H1 (cell line): ENCODE measurements at regions not wholly inside any gene's neighbourhood (a gene's known extent, or its start where the extent isn't known, plus 50 kb on each side); places are given as distances from the start of the nearest gene placed in this dataset.

Source experiments
- CTCF ChIA-PET: fragments of 300-600 bp; sonication (Branson Sonifier 250); formaldehyde crosslinking; loops from one replicate; lab custom pipeline; 2021; ENCODE audit not compliant: partially characterized antibody; lab: Charles Lee
- POLR2A ChIA-PET: fragments of 300-600 bp; sonication (Branson Sonifier 250); formaldehyde crosslinking; loops from one replicate; lab custom pipeline; 2021; ENCODE audit warnings: inconsistent platforms; ENCODE audit not compliant: partially characterized antibody; lab: Charles Lee
- DNase-seq, 2 experiments: peaks; one replicate each; pipeline versions ENCODE4 v3.0.0 to v3.0.0-alpha.2; 2010 to 2022; ENCODE audit warnings: low spot score in 2 of 2, low read depth in 1 of 2, mixed read lengths in 1 of 2
- FAIRE-seq: peaks from 2 replicates; lab custom pipeline; 2011; peaks lifted over from hg19 to GRCh38; lab: Jason Lieb, UNC
- H2AFZ ChIP-seq: 2 replicates; pipeline ENCODE4 v1.8.1; 2012; ENCODE audit warnings: low read length, inconsistent platforms
- H2AK5ac ChIP-seq: 2 replicates; pipeline ENCODE4 v1.6.1; 2013; ENCODE audit warnings: low read depth, low read length
- H2BK120ac ChIP-seq: replicated peaks from 2 replicates; pipeline ENCODE3; 2013; ENCODE audit warnings: low read depth, low read length, inconsistent platforms
- H2BK12ac ChIP-seq: 2 replicates; pipeline ENCODE4 v1.6.1; 2013; ENCODE audit warnings: low read depth, low read length
- H2BK15ac ChIP-seq: 2 replicates; pipeline ENCODE4 v1.6.1; 2013; ENCODE audit warnings: low read length
- H2BK20ac ChIP-seq: 2 replicates; pipeline ENCODE4 v1.6.1; 2013; ENCODE audit warnings: low read length
- H2BK5ac ChIP-seq: 2 replicates; pipeline ENCODE4 v1.6.1; 2013; ENCODE audit warnings: low read depth, low read length
- H3K14ac ChIP-seq: 2 replicates; pipeline ENCODE4 v1.6.1; 2013; ENCODE audit warnings: inconsistent platforms; ENCODE audit not compliant: insufficient read length
- H3K18ac ChIP-seq: 2 replicates; pipeline ENCODE4 v1.6.1; 2013; ENCODE audit warnings: low read length; ENCODE audit errors: extremely low read depth
- H3K23ac ChIP-seq: 2 replicates; pipeline ENCODE4 v1.6.1; 2013; ENCODE audit warnings: inconsistent platforms; ENCODE audit not compliant: insufficient read length
- H3K23me2 ChIP-seq: 2 replicates; pipeline ENCODE4 v1.6.1; 2013; ENCODE audit warnings: low read depth, low read length
- H3K27ac ChIP-seq: 2 replicates; pipeline ENCODE4 v1.6.1; 2011; ENCODE audit warnings: low read depth, low read length, inconsistent platforms
- H3K27me3 ChIP-seq, 4 experiments: replicated peaks in 1 of 4; 1 replicate in 1 of 4; 2 replicates in 3 of 4; pipeline versions ENCODE4 v1.6.1 to v1.8.1; 2011 to 2013; ENCODE audit warnings: low read length in 3 of 4, mild to moderate bottlenecking in 3 of 4, inconsistent platforms in 2 of 4, mixed read lengths in 2 of 4, moderate library complexity in 1 of 4; ENCODE audit not compliant: control insufficient read depth in 3 of 4, insufficient read depth in 3 of 4; ENCODE audit errors: extremely low read depth in 1 of 4
- H3K36me3 ChIP-seq, 4 experiments: 2 replicates each; pipeline versions ENCODE4 v1.6.1 to v1.8.1; 2011 to 2013; ENCODE audit warnings: mild to moderate bottlenecking in 4 of 4, low read length in 3 of 4, moderate library complexity in 2 of 4, control low read depth in 1 of 4, inconsistent platforms in 1 of 4; ENCODE audit not compliant: insufficient read depth in 4 of 4, control insufficient read depth in 2 of 4
- H3K4ac ChIP-seq: replicated peaks from 2 replicates; pipeline ENCODE3; 2013; ENCODE audit warnings: low read length, low read depth, mixed read lengths, inconsistent platforms; ENCODE audit not compliant: insufficient read length
- H3K4me1 ChIP-seq, 4 experiments: replicated peaks in 1 of 4; 1 replicate in 1 of 4; 2 replicates in 3 of 4; pipeline versions ENCODE4 v1.6.1 to v1.8.1; 2011 to 2013; ENCODE audit warnings: low read length in 3 of 4, inconsistent platforms in 2 of 4, mixed read lengths in 1 of 4; ENCODE audit not compliant: insufficient read depth in 4 of 4, control insufficient read depth in 3 of 4
- H3K4me2 ChIP-seq, 2 experiments: 2 replicates each; pipeline versions ENCODE4 v1.6.1 to v1.8.1; 2011 to 2013; ENCODE audit warnings: low read depth in 2 of 2, low read length in 2 of 2, control low read depth in 1 of 2, inconsistent platforms in 1 of 2, mild to moderate bottlenecking in 1 of 2; ENCODE audit not compliant: insufficient read depth in 1 of 2
- H3K4me3 ChIP-seq, 4 experiments: fragments of 200-600, 300-600 bp in 1 of 4; sonication (generic), shearing (Covaris generic), sonication (Bioruptor Twin) in 1 of 4; 2 replicates each; pipeline versions ENCODE4 v1.5.1 to v1.8.1; 2011 to 2016; ENCODE audit warnings: low read length in 4 of 4, low read depth in 3 of 4, control low read depth in 2 of 4, inconsistent platforms in 2 of 4, mild to moderate bottlenecking in 2 of 4, mixed read lengths in 1 of 4, moderate library complexity in 1 of 4; ENCODE audit not compliant: insufficient read depth in 2 of 4; ENCODE audit errors: extremely low read depth in 1 of 4
- H3K56ac ChIP-seq: replicated peaks from 2 replicates; pipeline ENCODE3; 2013; ENCODE audit warnings: low read depth, mild to moderate bottlenecking, mixed read lengths, low read length, inconsistent platforms; ENCODE audit not compliant: insufficient read length
- H3K79me1 ChIP-seq: 2 replicates; pipeline ENCODE4 v1.6.1; 2013; ENCODE audit warnings: low read depth, low read length, control low read depth
- H3K79me2 ChIP-seq, 2 experiments: 2 replicates each; pipeline versions ENCODE4 v1.6.1 to v1.8.1; 2012 to 2013; ENCODE audit warnings: low read length in 2 of 2, mild to moderate bottlenecking in 2 of 2, inconsistent platforms in 1 of 2; ENCODE audit not compliant: insufficient read depth in 2 of 2, control insufficient read depth in 1 of 2
- H3K9ac ChIP-seq, 4 experiments: replicated peaks in 1 of 4; 1 replicate in 1 of 4; 2 replicates in 3 of 4; pipeline versions ENCODE4 v1.6.1 to v1.8.1; 2011 to 2013; ENCODE audit warnings: low read depth in 3 of 4, low read length in 3 of 4, control low read depth in 2 of 4, mild to moderate bottlenecking in 2 of 4, moderate library complexity in 2 of 4, inconsistent platforms in 1 of 4; ENCODE audit errors: extremely low read depth in 1 of 4
- H3K9me3 ChIP-seq, 2 experiments: 2 replicates each; pipeline versions ENCODE4 v1.6.1 to v1.8.1; 2012 to 2013; ENCODE audit warnings: mild to moderate bottlenecking in 2 of 2, moderate library complexity in 2 of 2, control low read depth in 1 of 2, inconsistent platforms in 1 of 2, low read depth in 1 of 2, low read length in 1 of 2, mixed read lengths in 1 of 2; ENCODE audit not compliant: insufficient read depth in 2 of 2
- H4K20me1 ChIP-seq, 2 experiments: replicated peaks in 1 of 2; 2 replicates each; pipeline versions ENCODE3 to v1.8.1; 2011 to 2013; ENCODE audit warnings: inconsistent platforms in 2 of 2, low read length in 2 of 2, mild to moderate bottlenecking in 1 of 2; ENCODE audit not compliant: insufficient read depth in 2 of 2, control insufficient read depth in 1 of 2
- H4K5ac ChIP-seq: 2 replicates; pipeline ENCODE4 v1.6.1; 2013; ENCODE audit warnings: low read length, low read depth, mixed read lengths, inconsistent platforms; ENCODE audit not compliant: insufficient read length
- H4K8ac ChIP-seq: 2 replicates; pipeline ENCODE4 v1.8.0; 2013; ENCODE audit warnings: mild to moderate bottlenecking, moderate library complexity, low read length, inconsistent platforms; ENCODE audit not compliant: insufficient read depth; ENCODE audit errors: extremely low read depth
- H4K91ac ChIP-seq: replicated peaks from 2 replicates; pipeline ENCODE3; 2013; ENCODE audit warnings: low read length, mixed read lengths, inconsistent platforms; ENCODE audit not compliant: insufficient read length
- ATF3 ChIP-seq: IDR thresholded peaks from 2 replicates; pipeline ENCODE4 v1.6.1; 2011; ENCODE audit warnings: low read depth, mild to moderate bottlenecking, low read length; ENCODE audit not compliant: insufficient read depth
- BCL11A ChIP-seq, 2 experiments: IDR thresholded peaks; one replicate each; pipeline ENCODE4 v1.6.1; 2011; ENCODE audit warnings: low read depth in 2 of 2, low read length in 2 of 2, mild to moderate bottlenecking in 2 of 2
- CTBP2 ChIP-seq: IDR thresholded peaks from 2 replicates; pipeline ENCODE4 v1.7.0; 2011; ENCODE audit warnings: borderline replicate concordance, mild to moderate bottlenecking, moderate library complexity, mixed read lengths, low read length; ENCODE audit not compliant: insufficient read depth, insufficient read length
- CTCF ChIP-seq, 3 experiments: IDR thresholded peaks; 1 replicate in 2 of 3; 2 replicates in 1 of 3; pipeline versions ENCODE4 v1.5.1 to v1.6.1; 2011; ENCODE audit warnings: low read length in 3 of 3, mild to moderate bottlenecking in 3 of 3, inconsistent platforms in 2 of 3, low read depth in 1 of 3, moderate library complexity in 1 of 3; ENCODE audit not compliant: insufficient read depth in 1 of 3; ENCODE audit errors: control extremely low read depth in 1 of 3
- GABPA ChIP-seq: IDR thresholded peaks from 2 replicates; pipeline ENCODE4 v1.6.1; 2011; ENCODE audit warnings: mild to moderate bottlenecking, low read length, moderate library complexity, borderline replicate concordance; ENCODE audit not compliant: insufficient read depth
- JUND ChIP-seq: IDR thresholded peaks from 2 replicates; pipeline ENCODE4 v1.6.1; 2011; ENCODE audit warnings: mild to moderate bottlenecking, improper control_type of control experiment, low read length
- NANOG ChIP-seq: IDR thresholded peaks from 2 replicates; pipeline ENCODE4 v1.6.1; 2011; ENCODE audit warnings: low read length, low read depth, mild to moderate bottlenecking, inconsistent platforms; ENCODE audit not compliant: insufficient read depth, poor library complexity, severe bottlenecking
- NRF1 ChIP-seq: IDR thresholded peaks from 2 replicates; pipeline ENCODE4 v1.6.1; 2011; ENCODE audit warnings: mild to moderate bottlenecking, low read depth, low read length, improper control_type of control experiment
- POLR2A ChIP-seq, 2 experiments: IDR thresholded peaks; 1 replicate in 1 of 2; 2 replicates in 1 of 2; pipeline ENCODE4 v1.6.1; 2011; ENCODE audit warnings: low read depth in 2 of 2, low read length in 2 of 2, mild to moderate bottlenecking in 2 of 2; ENCODE audit errors: control extremely low read depth in 1 of 2
- SAP30 ChIP-seq: fragments of 300-600 bp; sonication (generic); IDR thresholded peaks from 2 replicates; pipeline ENCODE4 v1.7.1; 2012; ENCODE audit warnings: low read length, moderate library complexity, mild to moderate bottlenecking, inconsistent platforms; ENCODE audit not compliant: insufficient read depth, insufficient replicate concordance
- YY1 ChIP-seq: IDR thresholded peaks from 2 replicates; pipeline ENCODE4 v1.6.1; 2011; ENCODE audit warnings: low read depth, mild to moderate bottlenecking, low read length
- ZNF274 ChIP-seq: IDR thresholded peaks from 2 replicates; pipeline ENCODE4 v1.7.0; 2012; ENCODE audit warnings: low read length, borderline replicate concordance; ENCODE audit errors: extremely low read depth
- WGBS, 2 experiments: shearing (Covaris generic) in 1 of 2; methylation state at CpG; one replicate each; pipeline versions ENCODE4 v1.1.6 to v1.1.7; 2013 to 2015; ENCODE audit warnings: low lambda C conversion rate in 2 of 2, mixed read lengths in 2 of 2, inconsistent platforms in 1 of 2, low coverage in 1 of 2, missing lambda C conversion rate in 1 of 2; ENCODE audit not compliant: insufficient replicate concordance in 2 of 2, insufficient coverage in 1 of 2, insufficient read length in 1 of 2; ENCODE audit errors: extremely low coverage in 1 of 2, missing lambda C conversion rate in 1 of 2; 5-methylcytosine and 5-hydroxymethylcytosine counted together

- CTCF ChIA-PET, result no interaction called here
- Histone ChIP-seq H2BK5ac (no peak overlapping the region), H3K36me3 (no peaks in the 10 kb centered on the region), H2BK15ac (no peak overlapping the region), H3K18ac (no peak overlapping the region), H3K9ac (no peak overlapping the region), H3K4me3 (no peak overlapping the region), H4K91ac (no peak overlapping the region), H4K20me1 (no peaks in the 10 kb centered on the region), H3K14ac (no peak overlapping the region), H3K23me2 (no peaks in the 10 kb centered on the region), H3K4me2 (no peak overlapping the region), H2AK5ac (no peak overlapping the region), H3K4ac (no peak overlapping the region), H3K4me1 (no peaks in the 10 kb centered on the region), H2BK120ac (no peak overlapping the region), H4K8ac (no peak overlapping the region), H2BK20ac (no peak overlapping the region), H3K23ac (no peak overlapping the region), H3K27me3 (no peaks in the 10 kb centered on the region; a peak in 1 of 7 replicates), H3K27ac (no peak overlapping the region), H3K79me2 (no peaks in the 10 kb centered on the region), H3K9me3 (peaks cover 55% of the 10 kb centered on the region in 2 experiments), H4K5ac (no peak overlapping the region), H3K79me1 (no peaks in the 10 kb centered on the region), H2AFZ (no peak overlapping the region), H3K56ac (no peak overlapping the region), H2BK12ac (no peak overlapping the region)
- 51% methylated on average over 4 of the region's 4 CpGs; no CpG with 5 or more reads in 1 of the 2 experiments for WGBS, 2 experiments
- DNase-seq, result no peak
- FAIRE-seq, result no peak
- POLR2A ChIA-PET, result no interaction called here
- TF ChIP-seq BCL11A (IDR thresholded peaks at IDR 0.05; ENCODE audit: low read depth in 2 of 2, low read length in 2 of 2), result no peak
- no peak for TF ChIP-seq YY1
- no peak for TF ChIP-seq SAP30
- TF ChIP-seq ZNF274, result no peak
- no peak for TF ChIP-seq NANOG
- TF ChIP-seq CTBP2, result no peak
- no peak for TF ChIP-seq CTCF (IDR thresholded peaks at IDR 0.05; ENCODE audit: control extremely low read depth in 1 of 3, insufficient read depth in 1 of 3, low read depth in 1 of 3, low read length in 3 of 3)
- no peak for TF ChIP-seq ATF3
- TF ChIP-seq POLR2A (IDR thresholded peaks at IDR 0.05; ENCODE audit: control extremely low read depth in 1 of 2, low read depth in 2 of 2, low read length in 2 of 2), result no peak
- TF ChIP-seq NRF1, result no peak
- TF ChIP-seq GABPA, result no peak
- TF ChIP-seq JUND, result no peak
Observed at GRCh38 chr18:71077451-71077850, 788.6 kb downstream of the SOCS6 start.
